HG03159 (cell line): ENCODE measurements at regions not wholly inside any gene's neighbourhood (a gene's known extent, or its start where the extent isn't known, plus 50 kb on each side); places are given as distances from the start of the nearest gene placed in this dataset.

Experiments used
- ATAC-seq: cut with Tn5 transposase; IDR thresholded peaks from one replicate; pipeline ENCODE4 v1.9.1; 2021; ENCODE audit warnings: mild to moderate bottlenecking, moderate library complexity; ENCODE audit not compliant: unreplicated experiment

DNA sequence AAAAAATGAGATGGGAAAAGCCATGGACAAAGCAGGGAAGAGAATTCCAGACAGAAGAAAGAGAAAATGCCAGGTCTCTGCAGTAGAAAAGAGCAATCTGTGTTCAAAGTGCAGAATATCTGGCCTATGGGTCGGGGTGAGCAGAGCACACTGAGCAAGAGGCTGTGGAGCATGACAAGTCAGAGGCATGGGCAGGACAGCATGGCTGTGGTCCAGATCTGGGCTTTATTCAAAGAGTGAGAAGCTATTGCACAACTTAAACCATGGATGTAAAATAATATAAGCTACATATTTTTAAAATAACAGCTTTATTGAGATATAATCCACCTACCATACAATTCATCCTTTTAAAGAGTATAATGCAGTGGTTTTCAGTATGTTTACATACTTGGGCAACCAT, 133.1 kb upstream of the SPDL1 start:
- no peak for ATAC-seq

- no peak for ATAC-seq
These were observed 134.7 kb upstream of the SPDL1 start for GRCh38 chr5:169448826-169449225.

GRCh38 chr5:169445191-169445590, 138.4 kb upstream of the SPDL1 start:
- ATAC-seq = no peak

DNA sequence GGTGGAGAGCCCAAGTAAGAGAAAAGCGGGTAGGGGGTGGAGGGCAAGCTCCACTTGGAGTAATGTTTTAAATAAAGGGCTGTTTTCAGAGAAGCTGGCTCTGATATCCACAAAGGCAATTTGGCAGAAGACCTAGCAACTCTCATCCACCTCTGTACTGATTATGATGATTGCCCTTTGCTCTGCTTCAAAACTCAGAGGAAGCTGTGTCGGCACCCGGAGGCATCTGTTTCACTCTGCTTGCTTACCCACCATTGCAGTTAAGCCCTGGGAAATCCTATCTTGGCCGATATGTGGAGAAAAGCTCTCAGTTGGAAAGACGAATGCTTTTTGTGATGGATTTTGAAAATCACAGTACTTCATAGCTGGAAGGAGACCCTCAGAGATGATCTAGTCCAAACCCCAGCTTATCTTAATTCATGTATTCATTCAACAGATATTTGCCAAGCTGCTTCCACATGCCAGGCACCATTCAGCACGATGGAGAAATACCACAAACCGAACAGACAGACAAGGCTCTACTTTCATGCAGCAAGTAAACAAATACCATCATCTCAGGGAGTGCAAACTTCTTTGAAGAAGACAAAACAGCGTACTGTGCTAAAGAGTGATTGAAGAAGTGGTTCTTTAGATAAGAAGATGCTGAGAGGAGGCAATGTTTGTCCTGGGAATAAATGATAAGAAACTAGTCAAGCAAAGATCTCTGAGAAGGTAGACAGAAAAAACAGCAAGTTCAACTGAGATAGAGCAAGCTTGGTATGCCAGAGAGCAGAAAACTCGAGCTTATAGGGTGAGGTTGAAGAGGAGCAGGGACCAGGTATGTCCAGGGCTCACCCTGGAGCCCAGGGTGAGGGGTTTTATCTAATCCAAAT, 140.4 kb upstream of the SPDL1 start:
- ATAC-seq = no peak

GRCh38 chr5:169442403-169442874, 141.1 kb upstream of the SPDL1 start:
- no peak for ATAC-seq

DNA sequence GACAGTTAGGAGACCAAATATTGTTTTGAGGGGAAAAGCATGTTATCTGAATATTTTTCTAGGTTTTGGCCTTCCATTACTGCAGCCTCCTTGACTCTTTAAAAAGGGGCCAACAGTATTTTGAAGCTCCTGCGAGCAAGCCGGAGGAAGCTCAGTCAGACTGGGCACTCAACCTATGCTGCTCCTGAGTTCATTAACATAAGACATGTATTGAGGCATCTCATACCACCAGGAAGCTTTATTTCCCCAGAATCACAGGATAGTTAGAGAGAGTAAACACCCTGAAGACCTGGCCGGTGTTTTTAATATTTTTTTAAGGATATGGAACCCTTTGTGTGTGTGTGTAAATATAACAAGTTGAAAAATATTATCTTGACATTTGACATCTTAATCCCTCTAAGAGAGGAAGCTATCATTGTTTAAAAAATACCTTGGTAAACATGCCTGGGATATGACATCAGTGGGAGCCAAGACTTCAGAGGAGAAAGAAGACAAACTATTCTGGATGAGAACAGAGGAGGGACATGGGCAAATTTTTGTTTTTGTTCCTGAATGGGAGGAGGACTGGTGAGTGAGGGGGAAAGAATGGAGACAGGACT, 139.3 kb upstream of the SLIT3 start:
- ATAC-seq = no peak

DNA sequence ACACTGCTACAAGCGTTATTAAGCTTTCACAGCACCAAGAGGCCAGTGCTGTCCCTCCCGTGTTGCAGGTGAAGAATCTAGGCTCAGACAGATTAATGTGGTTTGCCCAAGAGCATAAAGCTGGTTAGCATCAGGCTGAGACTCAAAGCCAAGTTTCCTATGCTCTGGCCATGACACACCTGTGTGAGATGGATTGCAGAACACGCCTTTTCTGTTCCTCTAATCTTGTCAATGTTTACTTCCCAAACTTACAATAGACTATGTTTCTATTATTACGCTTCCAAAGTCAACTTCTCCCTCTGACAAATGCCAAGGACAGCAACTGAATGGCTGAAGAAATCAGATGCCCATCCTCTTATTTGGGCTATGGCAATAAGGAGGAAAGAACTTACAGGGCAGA, 138.4 kb upstream of the SLIT3 start:
- no peak for ATAC-seq

DNA sequence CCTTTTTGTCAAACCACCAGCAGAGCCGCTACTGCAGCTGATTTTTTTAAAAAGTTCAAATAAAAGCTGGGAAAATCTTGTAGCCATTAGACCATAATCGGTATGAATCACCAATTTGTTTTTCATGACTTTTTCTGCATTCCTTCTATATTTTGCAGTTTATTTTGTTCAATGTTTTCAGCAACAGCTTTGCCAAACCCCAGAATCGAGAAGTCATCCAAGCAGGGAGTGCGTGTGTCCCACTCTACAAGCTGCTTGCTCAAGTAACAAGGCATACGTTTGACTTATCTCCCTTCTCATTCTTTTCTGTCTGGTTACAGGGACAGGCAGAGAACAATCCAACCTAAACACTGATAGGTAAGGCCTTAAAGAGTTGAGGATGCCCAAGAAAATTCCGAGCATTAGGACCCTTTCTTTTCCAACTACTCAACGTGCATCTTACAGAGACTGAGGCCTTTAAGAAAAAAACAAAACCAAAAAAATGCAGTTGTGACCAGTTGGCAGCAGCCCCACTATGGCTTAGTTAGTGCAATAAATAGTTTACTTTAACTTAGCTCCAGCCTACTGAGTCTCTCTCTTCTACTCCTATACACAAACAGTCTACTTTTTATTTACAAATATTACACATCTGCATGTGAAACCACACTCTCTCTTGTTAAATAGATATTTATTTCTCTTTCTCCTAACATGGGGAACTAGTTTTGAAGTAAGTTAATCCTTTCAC, 134.7 kb upstream of the SLIT3 start:
- ATAC-seq = no peak

DNA sequence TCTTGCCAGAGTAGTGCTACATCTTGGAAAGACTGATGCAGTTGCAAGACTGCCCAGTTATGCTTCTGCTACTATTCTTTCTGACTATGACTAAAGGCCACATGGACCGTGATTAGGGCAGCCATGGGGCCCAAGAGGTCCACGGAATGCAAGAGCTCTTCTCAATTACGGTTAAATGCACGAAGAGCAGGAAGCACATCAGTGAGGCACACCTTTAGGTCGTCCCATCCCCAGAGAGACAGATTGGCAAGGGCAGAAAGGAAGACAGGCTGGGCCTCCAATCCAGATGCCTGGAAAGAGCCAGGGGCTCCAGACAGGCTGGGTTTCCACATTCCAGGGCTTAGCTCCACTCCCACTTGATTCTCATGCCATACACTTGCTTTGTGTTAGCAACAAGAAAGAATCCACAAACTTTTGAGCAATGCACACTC, 132.3 kb upstream of the SLIT3 start:
- no peak for ATAC-seq

DNA sequence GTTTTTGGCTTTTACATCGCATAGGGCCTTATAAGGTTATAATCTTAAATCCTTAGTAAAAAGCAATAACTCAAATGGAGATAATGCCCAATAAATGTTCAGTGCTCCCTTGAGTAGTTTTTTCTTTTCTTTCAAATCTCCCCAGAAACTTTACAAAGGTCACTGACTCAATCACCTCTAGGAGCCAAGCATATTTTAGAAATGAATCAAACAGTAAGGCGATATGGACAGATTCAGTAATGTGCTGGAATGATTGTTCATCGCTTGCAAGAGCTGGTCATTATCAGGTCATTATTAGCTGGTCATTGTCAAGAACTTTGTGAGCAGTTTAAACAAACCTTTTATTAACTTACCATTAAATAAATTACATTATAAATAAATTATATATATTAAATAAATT, 130.4 kb upstream of the SLIT3 start:
- ATAC-seq = no peak

DNA sequence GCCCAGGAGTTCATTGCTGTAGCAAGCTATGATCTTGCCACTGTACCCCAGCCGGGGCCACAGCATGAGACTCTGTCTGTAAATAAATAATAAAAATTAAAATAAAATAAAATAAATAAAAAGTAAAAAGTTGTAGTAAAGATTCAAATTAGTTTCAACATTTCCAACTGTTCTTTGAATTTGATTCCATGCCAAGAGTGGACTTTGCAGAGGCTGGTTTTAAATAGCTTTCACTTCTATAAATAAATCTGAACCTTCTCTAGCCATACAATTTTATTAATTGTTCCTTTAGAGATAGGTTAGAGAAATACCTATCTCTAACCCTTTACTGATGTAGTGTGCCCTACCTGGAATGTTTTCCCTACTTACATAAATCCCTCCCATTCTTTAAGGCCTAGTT, 129.7 kb upstream of the SLIT3 start:
- no peak for ATAC-seq

GRCh38 chr5:169429044-169429443, 128.1 kb upstream of the SLIT3 start:
- ATAC-seq = no peak

DNA sequence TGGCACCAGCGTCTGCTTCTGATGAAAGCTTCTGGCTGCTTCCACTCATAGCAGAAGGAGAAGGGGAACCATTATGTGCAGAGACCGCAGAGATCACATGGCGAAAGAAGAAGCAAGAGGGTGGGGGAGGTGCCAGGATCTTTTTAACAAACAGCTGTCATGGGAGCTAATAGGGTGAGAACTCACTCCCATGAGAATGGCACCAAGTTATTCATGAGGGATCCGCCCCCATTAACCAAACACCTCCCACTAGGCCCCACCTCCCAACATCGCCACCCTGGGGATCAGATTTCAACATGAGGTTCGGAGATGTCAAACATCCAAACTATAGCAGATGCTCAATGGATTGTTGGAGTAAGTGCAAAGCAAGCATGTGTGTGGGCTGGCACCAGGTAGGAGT, 125.8 kb upstream of the SLIT3 start:
- no peak for ATAC-seq

- no peak for ATAC-seq
These were observed 123.9 kb upstream of the SLIT3 start for GRCh38 chr5:169424670-169425378.

DNA sequence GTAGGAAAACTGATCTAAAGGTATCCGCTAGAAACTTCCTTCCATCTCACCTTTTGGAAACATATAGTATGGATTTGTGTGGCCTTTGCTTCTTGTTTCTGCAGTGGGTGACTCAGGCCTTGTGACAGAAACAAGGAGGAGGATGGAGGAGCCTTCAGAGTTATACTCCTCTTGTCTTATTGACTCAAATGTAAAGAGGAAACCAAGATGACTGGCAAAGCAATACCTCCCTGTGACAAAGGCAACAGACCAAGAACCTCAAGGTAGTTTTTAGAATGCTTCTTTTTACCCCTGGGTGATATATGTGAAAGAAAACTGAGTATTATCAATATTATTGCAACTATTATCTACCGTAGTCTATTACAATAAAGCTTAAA, 123.3 kb upstream of the SLIT3 start:
- no peak for ATAC-seq

DNA sequence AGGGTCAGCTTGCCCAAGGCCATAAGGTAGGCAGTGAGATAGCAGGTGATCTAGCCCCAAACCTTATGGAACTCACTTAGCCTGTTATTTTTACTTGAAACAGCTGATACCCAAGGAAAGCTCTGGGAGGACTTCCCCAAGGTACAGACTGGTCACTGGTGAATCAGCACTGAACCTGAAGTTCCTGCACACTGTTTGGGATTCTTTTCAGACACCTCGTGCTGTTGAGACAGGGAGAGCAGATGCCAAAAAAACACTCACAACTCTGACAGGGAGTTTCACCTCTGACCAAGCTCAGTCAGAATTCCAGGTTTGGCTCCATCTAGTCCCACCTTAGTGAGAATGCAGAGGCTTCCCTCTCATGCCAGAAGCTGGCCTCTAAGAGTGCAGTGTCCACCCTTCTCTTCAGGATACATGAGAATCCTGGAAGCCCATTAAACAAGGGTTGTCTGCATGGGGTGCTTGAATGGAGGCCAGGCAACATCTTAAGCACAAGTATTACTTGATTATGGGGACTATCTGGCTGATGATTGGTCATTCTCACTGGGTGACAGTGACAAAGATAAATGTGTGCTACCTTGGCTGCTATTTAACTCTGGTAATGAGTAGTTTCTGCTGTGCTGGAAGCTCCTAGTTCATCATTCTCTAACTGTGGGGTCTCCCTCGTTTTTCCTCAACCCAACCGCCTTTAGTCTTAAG, 122.8 kb upstream of the SLIT3 start:
- ATAC-seq = no peak

DNA sequence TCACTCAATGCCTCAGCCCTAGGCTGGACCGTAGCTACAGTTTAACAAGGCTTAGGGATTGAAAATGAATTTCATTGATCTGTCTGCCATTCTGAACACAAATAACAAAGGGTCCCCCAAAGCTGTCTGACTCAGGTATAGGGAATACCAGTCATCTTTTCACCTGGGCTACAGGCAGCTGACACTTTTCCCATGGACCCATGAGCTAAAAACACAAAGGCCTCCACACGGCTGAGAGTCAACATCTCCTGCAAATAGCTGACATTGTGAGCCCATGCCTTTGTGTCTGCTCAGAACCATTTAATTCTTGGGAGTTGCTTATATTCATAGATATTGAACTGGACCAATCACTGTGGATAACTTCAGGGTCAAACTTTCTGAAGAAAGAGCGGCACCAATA, 121.1 kb upstream of the SLIT3 start:
- no peak for ATAC-seq

DNA sequence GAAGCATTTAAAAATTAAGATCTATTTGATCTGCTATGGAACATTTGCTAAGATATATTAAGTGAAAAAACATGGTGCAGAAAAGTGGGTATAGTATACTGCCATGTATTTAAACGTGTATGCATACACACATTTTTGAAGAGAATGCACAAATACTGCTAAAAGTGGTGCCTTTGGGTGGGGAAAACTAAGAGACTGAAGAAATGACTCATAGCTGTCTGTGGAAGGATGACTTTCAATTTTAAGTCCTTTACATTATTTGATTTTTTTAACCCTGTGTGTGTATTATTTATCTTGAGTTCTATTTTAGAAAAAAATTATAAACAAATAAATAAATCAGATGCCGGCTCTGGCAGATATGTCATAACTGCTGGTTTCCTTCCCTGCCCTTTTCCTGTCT, 120.7 kb upstream of the SLIT3 start:
- no peak for ATAC-seq

DNA sequence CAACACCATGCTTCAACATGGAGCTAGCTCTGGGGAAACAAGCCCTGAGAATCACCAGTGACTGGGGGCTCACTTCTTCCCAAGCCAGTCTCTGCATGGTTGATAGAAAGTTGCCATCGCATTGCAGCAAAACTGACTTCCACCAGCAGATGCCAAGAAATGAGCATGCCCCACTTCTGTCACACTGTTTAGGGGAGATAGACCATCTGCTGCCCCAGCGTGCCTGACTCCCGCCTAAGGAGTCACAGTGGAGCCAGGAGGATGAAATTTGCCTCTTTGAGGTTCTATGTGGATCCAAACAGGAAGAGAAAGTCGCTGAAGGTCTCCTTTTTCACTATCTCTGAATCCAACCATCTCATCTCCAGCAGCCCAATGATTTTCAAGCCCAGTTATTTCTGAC, 116.7 kb upstream of the SLIT3 start:
- no peak for ATAC-seq

DNA sequence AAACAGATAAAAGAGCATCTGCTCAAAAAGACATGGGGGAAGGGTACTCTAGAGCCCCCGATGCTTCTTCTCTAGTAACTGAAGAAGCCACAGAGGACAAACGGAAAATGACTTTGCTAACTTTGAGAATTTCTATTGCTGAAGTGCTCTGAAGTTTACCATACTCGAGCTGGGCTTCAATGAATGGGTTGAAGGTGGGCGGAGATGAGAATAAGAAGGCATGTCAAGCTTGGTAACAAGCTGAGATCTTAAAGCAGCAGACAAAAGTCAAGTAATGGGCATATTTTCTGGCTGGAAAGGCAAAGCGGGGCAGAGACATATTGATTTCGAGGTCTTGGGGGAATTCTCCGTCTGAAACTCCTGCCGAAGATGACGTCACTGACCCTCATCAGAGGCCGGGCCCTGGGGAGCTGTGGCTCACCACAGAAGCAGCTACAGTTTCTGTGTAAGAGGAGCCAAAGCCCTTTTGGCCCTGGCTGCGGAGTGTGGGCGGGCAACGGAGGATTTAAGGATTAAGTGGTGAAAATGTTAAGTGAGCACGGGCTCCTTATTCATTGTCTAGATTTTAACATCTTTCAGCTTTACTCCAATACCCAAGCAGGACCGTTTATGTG, 115.8 kb upstream of the SLIT3 start:
- peak; percentile 73 for ATAC-seq
